GM21381 (cell line): ENCODE measurements at regions not wholly inside any gene's neighbourhood (a gene's known extent, or its start where the extent isn't known, plus 50 kb on each side); places are given as distances from the start of the nearest gene placed in this dataset.

Experiments used
- ATAC-seq: cut with Tn5 transposase; IDR thresholded peaks from one replicate; pipeline ENCODE4 v1.9.1; 2021; ENCODE audit warnings: mild to moderate bottlenecking, moderate library complexity; ENCODE audit not compliant: unreplicated experiment

GRCh38 chr10:111871458-111871857 lies 312.1 kb downstream of the GPAM start:
- ATAC-seq: no peak

- peak; percentile 60 for ATAC-seq
Observed at GRCh38 chr10:111872591-111872990, 311.0 kb downstream of the GPAM start.

DNA sequence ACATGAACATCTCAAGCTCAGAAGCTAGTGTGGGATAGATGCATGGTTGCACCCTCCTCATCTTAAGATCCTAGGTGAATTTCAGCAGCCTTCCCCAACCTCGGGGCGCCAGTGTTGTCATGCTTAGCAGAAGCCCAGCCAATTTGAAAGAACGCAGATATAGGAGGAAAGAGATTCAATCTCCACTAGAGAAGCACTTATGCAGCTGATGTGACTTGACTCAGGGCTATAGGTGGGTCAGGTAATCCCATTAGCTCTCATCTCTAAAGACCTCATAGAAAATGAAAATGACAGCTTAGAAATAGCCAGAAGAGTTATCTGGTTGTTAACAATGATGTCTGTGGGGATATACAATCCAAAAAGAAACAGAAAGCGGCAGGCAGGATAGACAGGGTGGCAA lies 310.5 kb downstream of the GPAM start:
- peak; percentile 26 for ATAC-seq

DNA sequence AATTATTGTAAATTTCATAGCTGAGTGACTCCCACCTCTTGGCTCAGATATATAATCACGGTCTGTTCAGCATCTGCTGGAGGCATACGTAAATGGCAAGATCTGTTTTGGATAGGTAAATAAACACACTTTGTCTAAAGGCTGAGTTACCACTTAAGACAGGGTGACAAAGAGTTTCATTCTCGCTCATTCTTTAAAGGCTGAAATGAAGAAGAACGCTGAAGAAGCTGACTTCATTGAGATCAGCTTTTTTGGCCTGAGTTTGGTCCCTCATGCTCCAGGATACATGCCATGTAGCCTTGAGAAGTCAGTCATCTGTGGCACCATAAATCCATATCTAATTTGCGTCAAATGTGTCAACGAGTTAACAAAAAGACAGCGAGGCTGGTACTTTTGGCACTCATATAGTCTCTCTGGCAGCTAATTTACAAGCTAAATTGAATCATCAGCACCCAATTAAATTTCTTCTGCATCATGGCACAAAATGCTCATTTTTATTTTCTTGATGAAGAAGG lies 309.9 kb downstream of the GPAM start:
- peak; percentile 33 for ATAC-seq

DNA sequence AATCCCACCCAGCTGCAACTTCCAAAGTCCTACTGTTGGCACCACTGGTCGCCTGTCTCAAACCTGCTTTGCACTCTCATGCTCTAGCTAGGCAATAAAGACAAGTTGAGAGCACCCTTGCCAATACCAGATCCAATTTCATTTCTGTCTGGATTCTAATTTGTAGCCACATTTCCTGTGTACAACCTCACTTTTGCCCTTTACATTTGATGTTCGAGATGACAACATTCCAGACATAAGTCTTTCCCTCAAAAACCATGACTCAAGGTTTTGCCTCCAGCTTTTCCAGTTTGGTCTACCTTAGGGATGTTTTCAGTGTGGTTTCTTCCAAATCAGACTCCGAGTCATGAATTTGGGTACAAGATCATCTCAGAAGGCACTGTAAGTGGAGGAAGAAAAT lies 309.0 kb downstream of the GPAM start:
- no peak for ATAC-seq

DNA sequence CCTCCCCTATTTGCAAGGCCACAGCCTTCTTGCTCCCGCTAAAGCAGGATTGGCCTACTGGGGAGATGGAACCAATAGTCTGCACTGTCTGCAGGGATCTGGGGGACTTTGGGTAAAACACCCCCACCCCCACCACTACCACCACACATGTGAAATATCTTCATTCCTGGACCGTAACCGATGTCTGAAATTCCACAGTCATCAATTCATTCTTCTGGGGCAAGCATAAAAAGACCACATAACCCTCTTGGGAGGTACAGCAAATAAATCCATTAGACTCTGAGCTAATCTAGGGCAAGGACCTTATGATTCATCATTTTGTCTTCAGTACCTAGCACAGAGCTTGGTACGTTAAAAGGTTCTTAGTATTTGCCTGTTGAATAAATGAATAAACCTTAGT lies 307.8 kb downstream of the GPAM start:
- ATAC-seq: no peak

GRCh38 chr10:111877258-111877657 lies 306.3 kb downstream of the GPAM start:
- ATAC-seq: no peak

- ATAC-seq: no peak
Observed at GRCh38 chr10:111879969-111880368, 303.6 kb downstream of the GPAM start.

- no peak for ATAC-seq
Observed at GRCh38 chr10:111885046-111885445, 298.5 kb downstream of the GPAM start.

DNA sequence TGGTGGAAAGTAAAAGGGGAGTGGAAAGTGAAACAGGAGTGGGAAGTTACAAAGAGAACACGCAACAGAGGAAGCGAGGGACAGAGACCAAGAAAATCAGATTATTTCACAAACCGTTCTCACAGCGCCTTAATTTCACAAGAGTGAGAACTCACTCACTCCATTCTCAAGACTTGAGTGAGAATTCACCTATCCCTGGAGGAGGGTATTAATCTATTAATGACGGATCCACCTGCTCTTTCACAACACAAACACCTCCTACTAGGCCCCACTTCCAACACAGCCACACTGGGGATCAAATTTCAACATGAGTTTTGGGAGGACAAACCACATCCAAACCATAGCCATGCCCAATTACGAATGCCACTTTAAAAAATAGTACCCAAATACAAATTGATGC lies 297.6 kb downstream of the GPAM start:
- no peak for ATAC-seq

DNA sequence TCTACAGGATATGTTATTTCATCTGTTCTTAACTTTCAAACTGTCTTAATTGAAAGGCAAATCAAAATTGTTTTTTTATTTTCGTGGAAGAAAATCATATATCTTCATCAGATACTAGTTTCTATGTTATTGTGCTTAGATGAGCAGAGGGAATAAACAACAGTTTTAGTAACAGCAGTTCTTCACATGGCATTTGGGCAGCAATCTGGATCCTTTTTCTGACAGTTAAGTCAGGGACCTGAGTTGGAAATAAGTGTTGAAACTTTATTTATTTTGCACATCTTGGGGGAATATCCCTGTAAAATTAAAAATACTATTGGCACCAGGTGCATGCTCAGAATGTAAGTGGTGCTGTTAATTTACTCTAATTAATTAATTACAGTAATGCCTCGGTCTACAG lies 296.3 kb downstream of the GPAM start:
- no peak for ATAC-seq

- no peak for ATAC-seq
Observed at GRCh38 chr10:111890046-111890445, 293.5 kb downstream of the GPAM start.

- no peak for ATAC-seq
Observed at GRCh38 chr10:111916011-111916410, 267.6 kb downstream of the GPAM start.

- no peak for ATAC-seq
Observed at GRCh38 chr10:111921821-111922220, 261.7 kb downstream of the GPAM start.

DNA sequence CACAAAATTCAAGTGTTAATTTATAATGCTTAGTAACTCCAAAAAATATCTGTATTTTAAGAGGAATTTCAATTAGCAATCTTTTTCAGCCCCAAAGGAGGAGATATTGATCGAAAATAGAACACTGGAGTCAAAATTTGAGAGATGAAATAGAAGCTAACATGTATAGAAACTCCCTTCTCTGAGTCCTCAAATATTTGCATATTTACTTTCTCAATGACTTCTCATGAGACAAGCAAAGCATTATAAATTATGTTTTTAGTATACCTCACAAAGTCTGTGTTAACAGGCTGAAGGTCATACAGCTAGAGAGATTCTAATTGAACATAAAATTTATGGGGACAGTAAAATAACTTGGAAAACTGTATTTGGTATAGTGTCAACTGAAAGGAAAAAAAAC lies 260.5 kb downstream of the GPAM start:
- ATAC-seq: no peak

DNA sequence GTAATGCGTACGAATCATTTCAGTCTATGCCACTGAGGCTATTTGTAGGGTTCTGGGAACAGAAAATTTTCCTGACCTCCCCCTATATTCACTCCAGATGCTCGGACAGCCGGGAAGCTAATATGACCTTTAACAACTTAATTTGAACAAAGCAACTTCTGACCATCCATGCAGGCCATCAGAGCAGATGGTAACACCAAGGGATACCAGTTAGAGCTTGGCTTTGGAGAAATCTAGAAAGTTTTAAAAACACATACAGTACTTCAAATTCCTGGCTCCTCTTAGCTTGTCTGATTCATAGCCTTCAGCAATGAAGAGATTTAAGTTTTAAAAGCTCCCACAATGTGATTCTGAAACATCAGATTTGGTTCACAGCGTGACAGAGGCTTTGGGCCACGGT lies 257.3 kb downstream of the GPAM start:
- ATAC-seq: no peak

GRCh38 chr10:111933937-111934336 lies 249.6 kb downstream of the GPAM start:
- ATAC-seq: no peak

DNA sequence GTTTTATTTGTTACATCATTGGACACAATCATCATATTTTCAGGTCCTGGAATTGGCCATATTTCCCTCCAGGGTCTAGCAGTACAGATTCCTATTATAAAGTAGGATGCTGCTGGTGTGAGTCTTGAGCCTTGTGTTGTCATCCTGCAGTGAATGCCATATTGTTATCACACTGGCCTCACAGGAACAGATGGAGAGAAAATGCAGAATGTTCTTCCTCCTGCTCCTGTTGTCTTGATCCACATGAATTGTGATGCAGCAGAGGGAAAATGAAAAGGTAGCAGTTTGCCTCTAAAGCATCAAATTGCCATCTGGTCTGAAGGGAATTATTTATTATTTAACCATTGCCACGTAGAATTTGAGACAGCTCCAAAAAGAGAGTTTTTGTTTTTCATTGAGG lies 248.6 kb downstream of the GPAM start:
- ATAC-seq: no peak

DNA sequence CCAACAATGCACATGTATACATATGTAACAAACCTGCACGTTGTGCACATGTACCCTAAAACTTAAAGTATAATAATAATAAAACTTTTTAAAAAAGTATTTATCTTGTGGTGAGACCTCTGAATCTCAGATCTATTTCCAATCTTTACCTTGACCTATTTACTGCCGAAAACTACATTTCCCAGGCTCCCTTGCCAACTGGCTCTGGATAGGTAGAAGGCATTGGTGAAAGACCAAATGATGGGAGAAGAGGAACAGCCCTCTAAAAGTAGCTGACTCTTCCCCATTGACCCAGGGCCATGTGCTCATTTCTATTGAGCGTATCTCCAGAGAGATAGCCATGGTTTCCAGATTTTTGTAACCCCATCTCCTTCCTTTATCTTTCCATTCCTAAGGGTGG lies 247.4 kb downstream of the GPAM start:
- ATAC-seq: no peak

- no peak for ATAC-seq
Observed at GRCh38 chr10:111944331-111944730, 239.2 kb downstream of the GPAM start.

DNA sequence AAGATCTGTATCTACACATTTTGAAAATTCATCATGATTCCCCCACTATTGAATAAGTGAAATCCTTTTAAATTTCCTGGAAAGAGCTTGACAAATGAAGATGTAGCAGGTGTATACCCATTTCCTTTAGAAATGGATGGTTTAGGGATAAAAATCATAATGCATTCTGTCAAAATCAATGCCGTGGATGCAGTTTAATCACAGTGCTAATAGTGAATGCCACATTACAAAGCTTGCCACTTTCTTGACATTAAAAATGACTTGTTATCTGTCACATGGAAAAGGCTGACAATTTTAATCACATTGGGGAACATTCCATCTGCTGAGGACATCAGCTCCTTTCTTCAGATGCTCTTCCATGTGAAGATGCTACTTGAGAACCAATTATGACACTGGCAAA lies 229.6 kb downstream of the GPAM start:
- no peak for ATAC-seq

DNA sequence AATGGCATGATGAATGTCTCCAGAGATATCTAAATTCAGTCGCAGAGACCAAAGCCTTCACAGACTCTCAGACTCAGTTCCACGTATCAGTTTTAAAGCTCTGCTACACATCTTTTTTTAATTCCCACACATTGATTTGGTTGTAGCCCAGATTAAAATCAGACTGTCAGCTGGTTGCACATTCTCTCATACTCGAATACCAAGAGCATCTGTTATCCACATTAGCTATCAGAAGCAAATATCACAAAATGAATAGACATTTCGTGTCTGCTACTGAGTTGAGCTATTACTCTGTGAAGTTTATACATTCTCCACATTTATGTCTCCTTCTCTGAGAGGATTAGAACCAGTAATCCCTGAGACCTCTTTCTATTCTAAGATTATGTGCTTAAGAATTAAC lies 229.2 kb downstream of the GPAM start:
- no peak for ATAC-seq

GRCh38 chr10:111956841-111957240 lies 226.7 kb downstream of the GPAM start:
- no peak for ATAC-seq

- no peak for ATAC-seq
Observed at GRCh38 chr10:111962951-111963350, 220.6 kb downstream of the GPAM start.
